Endothelial cell of umbilical vein (primary cell): ENCODE measurements at regions not wholly inside any gene's neighbourhood (a gene's known extent, or its start where the extent isn't known, plus 50 kb on each side); places are given as distances from the start of the nearest gene placed in this dataset.
"Not testable (repeated sequence)": the region's sequence is repeated elsewhere in the genome, so short reads cannot be mapped to it uniquely, and the experiment has no call there.

Experiments
- CTCF ChIP-seq, 2 donors: IDR thresholded peaks; 1 replicate in 1 of 2; 2 replicates in 1 of 2; pipeline ENCODE4 v1.5.1; 2011; ENCODE audit warnings: low read length in 2 of 2, mild to moderate bottlenecking in 2 of 2, moderate library complexity in 2 of 2, control low read depth in 1 of 2, inconsistent platforms in 1 of 2, low read depth in 1 of 2; ENCODE audit not compliant: insufficient read depth in 1 of 2; ENCODE audit errors: extremely low read depth in 1 of 2
- EZH2 ChIP-seq: IDR thresholded peaks from 2 replicates; pipeline ENCODE4 v1.6.1; 2012; ENCODE audit warnings: borderline replicate concordance, low read depth, mild to moderate bottlenecking, moderate library complexity, low read length, inconsistent platforms; ENCODE audit not compliant: severe bottlenecking
- FOS ChIP-seq: IDR thresholded peaks from 2 replicates; pipeline ENCODE4 v1.6.1; 2011; ENCODE audit warnings: mild to moderate bottlenecking, low read length, moderate library complexity, borderline replicate concordance; ENCODE audit not compliant: insufficient read depth
- JUN ChIP-seq: IDR thresholded peaks from 2 replicates; pipeline ENCODE4 v1.6.1; 2011; ENCODE audit warnings: borderline replicate concordance, low read depth; ENCODE audit not compliant: insufficient read length, insufficient read depth
- MAX ChIP-seq: IDR thresholded peaks from 2 replicates; pipeline ENCODE4 v1.6.1; 2011; ENCODE audit not compliant: insufficient read depth, insufficient read length
- POLR2A ChIP-seq: IDR thresholded peaks from 2 replicates; pipeline ENCODE4 v1.6.1; 2012; ENCODE audit warnings: low read depth, mild to moderate bottlenecking, control low read depth, low read length
- POLR2AphosphoS5 ChIP-seq: IDR thresholded peaks from 2 replicates; pipeline ENCODE4 v1.6.1; 2012; ENCODE audit warnings: low read depth, mild to moderate bottlenecking, control low read depth, low read length, moderate library complexity; ENCODE audit not compliant: insufficient read depth

DNA sequence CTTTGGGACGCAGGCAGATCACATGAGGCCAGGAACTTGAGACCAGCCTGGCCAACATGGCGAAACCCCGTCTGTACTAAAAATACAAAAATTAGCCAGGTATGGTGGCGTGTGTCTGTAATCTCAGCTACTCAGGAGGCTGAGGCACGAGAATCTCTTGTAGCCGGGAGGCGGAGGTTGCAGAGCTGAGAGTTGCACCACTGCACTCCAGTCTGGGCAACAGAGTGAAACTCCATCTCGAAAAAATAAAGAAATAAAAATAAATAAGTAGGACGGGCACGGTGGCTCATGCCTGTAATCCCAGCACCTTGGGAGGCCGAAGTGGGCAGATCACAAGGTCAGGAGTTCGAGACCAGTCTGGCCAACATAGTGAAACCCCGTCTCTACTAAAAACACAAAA lies 58.2 kb upstream of the CACUL1 start:
- TF ChIP-seq CTCF (IDR thresholded peaks at IDR 0.05; ENCODE audit: extremely low read depth in 1 of 2, insufficient read depth in 1 of 2, low read depth in 1 of 2, low read length in 2 of 2); POLR2AphosphoS5; EZH2; POLR2A; MAX; FOS; JUN: not testable (repeated sequence)
